Ishikawa (cell line): ENCODE measurements at regions not wholly inside any gene's neighbourhood (a gene's known extent, or its start where the extent isn't known, plus 50 kb on each side); places are given as distances from the start of the nearest gene placed in this dataset.

ENCODE experiments used
- CEBPB ChIP-seq: IDR thresholded peaks from 2 replicates; pipeline ENCODE4 v1.6.1; 2012
- CREB1 ChIP-seq: IDR thresholded peaks from 2 replicates; pipeline ENCODE4 v1.6.1; 2012; ENCODE audit warnings: low read depth
- EGR1 ChIP-seq: IDR thresholded peaks from 2 replicates; pipeline ENCODE4 v1.6.1; 2012
- EP300 ChIP-seq: IDR thresholded peaks from 2 replicates; pipeline ENCODE4 v1.6.1; 2012; ENCODE audit warnings: borderline replicate concordance
- FOXM1 ChIP-seq: IDR thresholded peaks from 2 replicates; pipeline ENCODE4 v1.6.1; 2012; ENCODE audit warnings: low read depth, borderline replicate concordance
- NFIC ChIP-seq: IDR thresholded peaks from 2 replicates; pipeline ENCODE4 v1.6.1; 2012
- RAD21 ChIP-seq: IDR thresholded peaks from 2 replicates; pipeline ENCODE4 v1.6.1; 2012; ENCODE audit warnings: low read depth
- TAF1 ChIP-seq: IDR thresholded peaks from 2 replicates; pipeline ENCODE4 v1.6.1; 2012; ENCODE audit warnings: low read depth, mild to moderate bottlenecking
- TCF12 ChIP-seq: IDR thresholded peaks from 2 replicates; pipeline ENCODE4 v1.6.1; 2012; ENCODE audit warnings: low read depth
- TEAD4 ChIP-seq: IDR thresholded peaks from 2 replicates; pipeline ENCODE4 v1.6.1; 2012
- YY1 ChIP-seq: IDR thresholded peaks from 2 replicates; pipeline ENCODE4 v1.6.1; 2012; ENCODE audit warnings: low read depth
- ZBTB7A ChIP-seq: IDR thresholded peaks from 2 replicates; pipeline ENCODE4 v1.6.1; 2012; ENCODE audit warnings: low read depth
- TF ChIP-seq, protein P1 (sequence below): IDR thresholded peaks from 2 replicates; pipeline ENCODE4 v1.6.1; 2012
- TF ChIP-seq, protein P2 (sequence below): IDR thresholded peaks from 2 replicates; pipeline ENCODE4 v1.6.1; 2012; ENCODE audit warnings: low read depth, mild to moderate bottlenecking
- TF ChIP-seq, protein P3 (sequence below): IDR thresholded peaks from 2 replicates; pipeline ENCODE4 v1.6.1; 2012

DNA sequence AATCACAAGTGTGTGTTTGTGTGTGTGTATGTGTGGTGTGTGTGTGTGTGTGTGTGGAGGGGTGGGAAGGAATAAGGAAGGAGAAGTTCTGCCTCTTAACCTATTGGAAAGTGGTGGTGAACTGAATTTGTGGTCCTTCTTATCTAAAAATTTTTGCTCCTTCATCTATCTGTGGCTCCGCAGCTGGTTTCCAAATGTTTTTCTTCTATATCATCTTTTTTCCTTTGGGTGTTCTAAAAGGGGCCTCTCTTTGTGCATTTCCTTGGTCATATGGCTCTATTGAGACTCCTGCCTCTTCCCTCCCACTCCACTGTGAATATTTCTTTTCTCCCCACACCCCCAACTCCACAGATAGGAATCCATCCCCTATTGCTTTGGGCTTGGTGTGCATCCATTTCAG lies 254.9 kb upstream of the CWC22 start:
- TF ChIP-seq FOXM1 (no peak), CREB1 (no peak), CEBPB (no peak), NFIC (no peak), RAD21 (no peak), TCF12 (no peak), TEAD4 (no peak), EGR1 (no peak), TAF1 (no peak), YY1 (no peak), ZBTB7A (no peak), EP300 (no peak)
- TF ChIP-seq, protein P1, sequence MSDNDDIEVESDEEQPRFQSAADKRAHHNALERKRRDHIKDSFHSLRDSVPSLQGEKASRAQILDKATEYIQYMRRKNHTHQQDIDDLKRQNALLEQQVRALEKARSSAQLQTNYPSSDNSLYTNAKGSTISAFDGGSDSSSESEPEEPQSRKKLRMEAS: no peak
- TF ChIP-seq, protein P2, sequence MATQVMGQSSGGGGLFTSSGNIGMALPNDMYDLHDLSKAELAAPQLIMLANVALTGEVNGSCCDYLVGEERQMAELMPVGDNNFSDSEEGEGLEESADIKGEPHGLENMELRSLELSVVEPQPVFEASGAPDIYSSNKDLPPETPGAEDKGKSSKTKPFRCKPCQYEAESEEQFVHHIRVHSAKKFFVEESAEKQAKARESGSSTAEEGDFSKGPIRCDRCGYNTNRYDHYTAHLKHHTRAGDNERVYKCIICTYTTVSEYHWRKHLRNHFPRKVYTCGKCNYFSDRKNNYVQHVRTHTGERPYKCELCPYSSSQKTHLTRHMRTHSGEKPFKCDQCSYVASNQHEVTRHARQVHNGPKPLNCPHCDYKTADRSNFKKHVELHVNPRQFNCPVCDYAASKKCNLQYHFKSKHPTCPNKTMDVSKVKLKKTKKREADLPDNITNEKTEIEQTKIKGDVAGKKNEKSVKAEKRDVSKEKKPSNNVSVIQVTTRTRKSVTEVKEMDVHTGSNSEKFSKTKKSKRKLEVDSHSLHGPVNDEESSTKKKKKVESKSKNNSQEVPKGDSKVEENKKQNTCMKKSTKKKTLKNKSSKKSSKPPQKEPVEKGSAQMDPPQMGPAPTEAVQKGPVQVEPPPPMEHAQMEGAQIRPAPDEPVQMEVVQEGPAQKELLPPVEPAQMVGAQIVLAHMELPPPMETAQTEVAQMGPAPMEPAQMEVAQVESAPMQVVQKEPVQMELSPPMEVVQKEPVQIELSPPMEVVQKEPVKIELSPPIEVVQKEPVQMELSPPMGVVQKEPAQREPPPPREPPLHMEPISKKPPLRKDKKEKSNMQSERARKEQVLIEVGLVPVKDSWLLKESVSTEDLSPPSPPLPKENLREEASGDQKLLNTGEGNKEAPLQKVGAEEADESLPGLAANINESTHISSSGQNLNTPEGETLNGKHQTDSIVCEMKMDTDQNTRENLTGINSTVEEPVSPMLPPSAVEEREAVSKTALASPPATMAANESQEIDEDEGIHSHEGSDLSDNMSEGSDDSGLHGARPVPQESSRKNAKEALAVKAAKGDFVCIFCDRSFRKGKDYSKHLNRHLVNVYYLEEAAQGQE: no peak
- TF ChIP-seq, protein P3, sequence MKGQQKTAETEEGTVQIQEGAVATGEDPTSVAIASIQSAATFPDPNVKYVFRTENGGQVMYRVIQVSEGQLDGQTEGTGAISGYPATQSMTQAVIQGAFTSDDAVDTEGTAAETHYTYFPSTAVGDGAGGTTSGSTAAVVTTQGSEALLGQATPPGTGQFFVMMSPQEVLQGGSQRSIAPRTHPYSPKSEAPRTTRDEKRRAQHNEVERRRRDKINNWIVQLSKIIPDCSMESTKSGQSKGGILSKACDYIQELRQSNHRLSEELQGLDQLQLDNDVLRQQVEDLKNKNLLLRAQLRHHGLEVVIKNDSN: no peak

DNA sequence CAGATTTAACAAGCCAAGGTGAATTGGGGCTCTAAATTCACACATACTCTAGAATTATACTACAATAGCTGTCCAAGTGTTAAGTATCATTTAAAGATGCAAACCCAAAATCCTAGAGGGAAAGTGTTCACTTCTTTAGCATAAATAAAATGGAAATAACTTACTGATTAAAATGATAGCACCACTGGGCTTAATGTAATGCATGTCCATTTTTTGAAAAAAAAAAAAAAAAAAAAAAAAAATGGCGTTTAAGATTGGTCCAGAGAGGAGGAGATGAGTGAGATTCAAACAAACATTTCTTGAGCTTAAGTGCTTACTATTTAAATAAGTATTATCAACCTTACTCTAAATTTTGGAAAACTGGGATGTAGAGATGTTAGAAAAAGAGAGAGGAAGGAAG lies 251.5 kb upstream of the CWC22 start:
- TF ChIP-seq YY1 (no peak), TAF1 (no peak), CREB1 (no peak), ZBTB7A (no peak)

DNA sequence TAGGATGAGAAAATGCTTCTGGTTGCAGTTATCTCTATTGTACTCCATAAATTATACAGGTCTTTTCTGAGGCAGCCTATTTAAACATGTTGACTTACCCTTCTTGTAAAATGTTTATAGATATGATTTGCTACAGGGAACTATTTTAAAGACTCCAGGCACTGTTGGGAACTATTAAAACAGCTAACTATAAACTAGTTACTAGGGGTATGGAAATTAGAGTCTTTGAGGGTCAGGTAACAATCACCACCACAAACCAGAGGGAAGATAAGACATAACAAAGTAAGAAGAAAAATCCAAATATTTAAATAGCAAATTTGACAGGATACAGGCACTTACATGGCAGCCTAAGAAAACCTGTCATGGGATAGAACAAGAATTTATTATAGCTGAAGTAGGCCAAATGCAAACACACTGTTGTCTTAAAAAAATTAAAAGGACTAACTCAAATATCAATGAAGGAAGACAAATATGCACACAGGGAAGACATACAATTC lies 251.0 kb upstream of the CWC22 start:
- TF ChIP-seq YY1: no peak
- no peak for TF ChIP-seq CREB1
- TF ChIP-seq CEBPB: no peak
- no peak for TF ChIP-seq TAF1
- TF ChIP-seq, protein P2: no peak
- no peak for TF ChIP-seq TCF12

DNA sequence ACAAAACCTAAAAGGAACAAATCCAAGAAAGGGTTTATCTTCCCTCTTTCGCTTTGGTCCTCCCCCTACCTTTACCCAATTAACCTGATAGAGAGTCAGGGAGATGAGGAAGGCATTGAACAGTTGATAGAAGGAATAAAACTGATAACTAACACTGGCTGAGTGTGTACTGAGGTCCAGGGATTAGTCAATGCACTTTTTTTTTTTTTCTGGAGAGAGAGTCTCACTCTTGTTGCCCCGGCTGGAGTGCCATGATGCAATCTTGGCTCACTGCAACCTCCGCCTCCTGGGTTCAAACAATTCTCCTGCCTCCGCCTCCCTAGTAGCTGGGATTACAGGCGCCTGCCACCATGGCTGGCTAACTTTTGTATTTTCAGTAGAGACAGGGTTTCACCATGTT lies 250.2 kb upstream of the CWC22 start:
- TF ChIP-seq ZBTB7A: no peak
- TF ChIP-seq YY1: no peak

DNA sequence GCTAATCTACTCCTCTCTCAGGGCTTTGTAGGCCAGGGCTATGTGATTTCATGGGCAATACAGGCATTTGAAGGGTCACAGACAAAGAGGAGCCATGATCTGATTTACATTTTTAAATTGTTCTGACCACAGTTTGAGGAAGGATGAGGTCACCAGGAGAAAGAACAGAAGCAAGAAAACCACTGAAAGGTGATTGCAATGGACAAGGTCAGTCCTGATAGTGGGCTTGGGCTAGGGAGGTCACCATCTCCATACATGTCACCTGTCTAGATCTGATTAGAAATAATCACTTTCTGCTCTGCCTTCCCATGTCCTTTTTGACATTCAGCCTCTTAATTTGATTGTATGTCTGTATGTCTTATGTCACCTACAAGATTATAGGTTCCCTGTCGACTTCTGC lies 248.9 kb upstream of the CWC22 start:
- TF ChIP-seq FOXM1 (no peak), TAF1 (no peak), YY1 (no peak), ZBTB7A (no peak), RAD21 (no peak), CREB1 (no peak), CEBPB (no peak), EGR1 (no peak)
- TF ChIP-seq, protein P3: no peak
- TF ChIP-seq, protein P2: no peak

DNA sequence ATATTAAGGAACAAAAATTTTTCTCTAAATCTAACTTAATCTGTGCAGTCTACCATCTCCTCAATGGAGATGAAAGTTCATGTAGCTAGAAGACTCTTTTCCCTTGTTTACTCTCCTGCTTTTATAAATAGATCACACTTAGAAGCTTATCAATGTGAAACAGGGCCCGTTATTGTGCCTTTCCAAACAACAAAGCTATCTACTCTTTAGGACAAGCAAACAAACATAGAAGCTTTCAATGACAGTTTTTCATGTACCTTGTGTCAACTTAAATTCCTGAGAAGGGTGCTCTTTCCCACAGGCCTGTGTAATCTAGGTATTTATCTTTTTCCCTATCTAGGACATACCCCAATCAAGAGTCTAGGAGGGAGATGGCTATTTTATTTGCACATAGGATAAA lies 247.8 kb upstream of the CWC22 start:
- TF ChIP-seq NFIC (no peak), ZBTB7A (no peak), RAD21 (no peak), TAF1 (no peak), EP300 (no peak), CREB1 (no peak), FOXM1 (no peak), TEAD4 (no peak), TCF12 (no peak), EGR1 (no peak)
- TF ChIP-seq, protein P3: no peak
- TF ChIP-seq, protein P1: no peak
- TF ChIP-seq, protein P2: no peak
